SU-DHL-6 (cell line): ENCODE measurements at regions not wholly inside any gene's neighbourhood (a gene's known extent, or its start where the extent isn't known, plus 50 kb on each side); places are given as distances from the start of the nearest gene placed in this dataset.

Experiments
- H2AFZ ChIP-seq: fragments of 200-600 bp; sonication (generic); 2 replicates; pipeline ENCODE4 v1.6.1; 2014; ENCODE audit warnings: low read depth, mild to moderate bottlenecking, moderate library complexity, mixed read lengths, antibody characterized with exemption, low read length; ENCODE audit not compliant: severe bottlenecking
- H3F3A ChIP-seq: fragments of 200-600 bp; shearing (Covaris generic); 2 replicates; pipeline ENCODE4 v1.6.0; 2016; ENCODE audit warnings: antibody characterized with exemption, mild to moderate bottlenecking; ENCODE audit not compliant: insufficient read depth
- H3K27ac ChIP-seq: fragments of 200-600 bp; sonication (generic); 2 replicates; pipeline ENCODE4 v1.5.1; 2016; ENCODE audit warnings: low read depth, mild to moderate bottlenecking, low read length, moderate library complexity, mixed read lengths
- H3K27me3 ChIP-seq: fragments of 200-600 bp; sonication (generic), shearing (Covaris generic); 2 replicates; pipeline ENCODE4 v1.6.0; 2014; ENCODE audit warnings: mild to moderate bottlenecking, low read length
- H3K36me3 ChIP-seq: fragments of 200-600 bp; sonication (generic); 2 replicates; pipeline ENCODE4 v1.6.1; 2014; ENCODE audit warnings: mild to moderate bottlenecking, low read length, mixed read lengths
- H3K4me2 ChIP-seq: fragments of 300-600, 200-600 bp; shearing (Covaris generic), sonication (generic); 2 replicates; pipeline ENCODE4 v1.6.0; 2014; ENCODE audit warnings: low read length, low read depth, mild to moderate bottlenecking; ENCODE audit not compliant: poor library complexity, severe bottlenecking
- H3K4me3 ChIP-seq: fragments of 200-600 bp; sonication (generic); 2 replicates; pipeline ENCODE4 v1.5.1; 2014; ENCODE audit warnings: antibody characterized with exemption, low read length, mild to moderate bottlenecking, mixed read lengths; ENCODE audit not compliant: insufficient read depth, poor library complexity, severe bottlenecking
- H3K79me2 ChIP-seq: fragments of 200-600 bp; sonication (generic); 2 replicates; pipeline ENCODE4 v1.6.1; 2014; ENCODE audit warnings: mild to moderate bottlenecking, low read length, moderate library complexity; ENCODE audit not compliant: insufficient read depth
- H3K9ac ChIP-seq: fragments of 200-600 bp; sonication (generic); 2 replicates; pipeline ENCODE4 v1.7.0; 2014; ENCODE audit warnings: mild to moderate bottlenecking, low read length
- H3K9me2 ChIP-seq: fragments of 200-600 bp; sonication (generic); replicated peaks from 2 replicates; pipeline ENCODE4 v1.6.1; 2014; ENCODE audit warnings: low read length; ENCODE audit not compliant: insufficient read depth
- H3K9me3 ChIP-seq: fragments of 200-600 bp; sonication (generic); 2 replicates; pipeline ENCODE4 v1.6.1; 2014; ENCODE audit warnings: low read length, mixed read lengths; ENCODE audit not compliant: insufficient read depth
- H4K20me1 ChIP-seq: fragments of 200-600 bp; sonication (generic); 2 replicates; pipeline ENCODE4 v1.6.1; 2014; ENCODE audit warnings: low read depth, mild to moderate bottlenecking, antibody characterized with exemption, low read length, moderate library complexity, mixed read lengths
- EZH2phosphoT487 ChIP-seq: fragments of 200-600 bp; sonication (generic), shearing (Covaris generic); conservative IDR thresholded peaks from 2 replicates; pipeline ENCODE4 v1.6.1; 2018; ENCODE audit warnings: mild to moderate bottlenecking, antibody characterized with exemption, low read length, moderate library complexity, mixed read lengths
- TF ChIP-seq, protein P1 (sequence below): fragments of 200-600 bp; sonication (generic); IDR thresholded peaks from one replicate; pipeline ENCODE4 v1.5.1; 2017; ENCODE audit warnings: antibody characterized with exemption, mild to moderate bottlenecking, low read length, moderate library complexity; ENCODE audit not compliant: insufficient read depth, poor library complexity, severe bottlenecking

DNA sequence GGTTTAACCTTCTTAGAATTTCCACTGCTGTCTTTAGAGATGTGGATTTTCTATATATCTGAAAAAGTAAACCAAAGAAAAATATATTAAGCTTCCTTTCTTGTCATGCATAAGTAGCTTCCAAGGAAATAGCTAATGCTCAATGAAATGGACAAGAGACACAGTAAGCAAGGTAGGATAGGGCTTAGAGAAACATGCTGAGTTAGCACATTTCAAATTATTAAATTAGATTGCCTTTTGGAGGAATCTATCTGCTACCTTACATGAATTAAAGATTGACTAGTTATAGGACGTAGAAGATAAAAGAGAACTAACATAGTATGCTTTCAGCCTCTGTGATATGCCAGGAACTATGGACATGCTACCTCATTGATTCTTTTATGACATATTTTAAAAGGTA is 824.6 kb downstream of the TUSC7 start:
- no peak overlapping the region for H3K4me2 ChIP-seq
- H3K9me3 ChIP-seq: no peaks in the 10 kb centered on the region
- no peaks in the 10 kb centered on the region for H3F3A ChIP-seq
- H3K9ac ChIP-seq: no peak overlapping the region
- no peaks in the 10 kb centered on the region for H3K36me3 ChIP-seq
- no peaks in the 10 kb centered on the region for H3K79me2 ChIP-seq
- H3K9me2 ChIP-seq: no peaks in the 10 kb centered on the region
- H3K27ac ChIP-seq: no peak overlapping the region
- no peaks in the 10 kb centered on the region for H3K27me3 ChIP-seq
- H3K4me3 ChIP-seq: no peak overlapping the region
- no peaks in the 10 kb centered on the region for H4K20me1 ChIP-seq
- TF ChIP-seq, protein P1, sequence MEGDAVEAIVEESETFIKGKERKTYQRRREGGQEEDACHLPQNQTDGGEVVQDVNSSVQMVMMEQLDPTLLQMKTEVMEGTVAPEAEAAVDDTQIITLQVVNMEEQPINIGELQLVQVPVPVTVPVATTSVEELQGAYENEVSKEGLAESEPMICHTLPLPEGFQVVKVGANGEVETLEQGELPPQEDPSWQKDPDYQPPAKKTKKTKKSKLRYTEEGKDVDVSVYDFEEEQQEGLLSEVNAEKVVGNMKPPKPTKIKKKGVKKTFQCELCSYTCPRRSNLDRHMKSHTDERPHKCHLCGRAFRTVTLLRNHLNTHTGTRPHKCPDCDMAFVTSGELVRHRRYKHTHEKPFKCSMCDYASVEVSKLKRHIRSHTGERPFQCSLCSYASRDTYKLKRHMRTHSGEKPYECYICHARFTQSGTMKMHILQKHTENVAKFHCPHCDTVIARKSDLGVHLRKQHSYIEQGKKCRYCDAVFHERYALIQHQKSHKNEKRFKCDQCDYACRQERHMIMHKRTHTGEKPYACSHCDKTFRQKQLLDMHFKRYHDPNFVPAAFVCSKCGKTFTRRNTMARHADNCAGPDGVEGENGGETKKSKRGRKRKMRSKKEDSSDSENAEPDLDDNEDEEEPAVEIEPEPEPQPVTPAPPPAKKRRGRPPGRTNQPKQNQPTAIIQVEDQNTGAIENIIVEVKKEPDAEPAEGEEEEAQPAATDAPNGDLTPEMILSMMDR: no peak
- TF ChIP-seq EZH2phosphoT487: no peak
- H2AFZ ChIP-seq: no peak overlapping the region

DNA sequence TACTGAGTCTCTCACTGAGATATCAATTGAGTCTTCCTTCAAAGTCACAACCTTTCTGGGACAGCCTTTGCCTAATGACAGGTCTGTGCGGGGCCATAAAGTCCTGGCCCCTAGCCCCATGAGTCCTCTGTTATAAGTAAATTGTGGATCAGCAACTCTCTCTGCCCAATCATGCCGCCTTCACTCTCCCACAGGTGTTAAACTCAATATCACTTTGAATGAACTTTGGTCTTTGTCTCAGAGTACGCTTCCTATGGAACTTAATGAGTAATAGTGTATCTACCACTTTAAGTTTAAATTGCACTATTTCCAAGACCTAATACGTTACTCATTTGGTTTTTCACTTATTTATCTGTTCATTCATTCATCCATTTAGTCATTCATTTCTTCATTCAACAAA is 826.4 kb downstream of the TUSC7 start:
- no peaks in the 10 kb centered on the region for H3K36me3 ChIP-seq
- no peak overlapping the region for H3K27ac ChIP-seq
- H4K20me1 ChIP-seq: no peaks in the 10 kb centered on the region
- no peaks in the 10 kb centered on the region for H3K9me3 ChIP-seq
- H3K79me2 ChIP-seq: no peaks in the 10 kb centered on the region
- H3F3A ChIP-seq: no peaks in the 10 kb centered on the region
- TF ChIP-seq, protein P1: no peak
- H3K4me2 ChIP-seq: no peak overlapping the region
- no peaks in the 10 kb centered on the region for H3K27me3 ChIP-seq
- no peak overlapping the region for H2AFZ ChIP-seq
- no peak overlapping the region for H3K4me3 ChIP-seq
- H3K9me2 ChIP-seq: no peaks in the 10 kb centered on the region
- no peak overlapping the region for H3K9ac ChIP-seq

DNA sequence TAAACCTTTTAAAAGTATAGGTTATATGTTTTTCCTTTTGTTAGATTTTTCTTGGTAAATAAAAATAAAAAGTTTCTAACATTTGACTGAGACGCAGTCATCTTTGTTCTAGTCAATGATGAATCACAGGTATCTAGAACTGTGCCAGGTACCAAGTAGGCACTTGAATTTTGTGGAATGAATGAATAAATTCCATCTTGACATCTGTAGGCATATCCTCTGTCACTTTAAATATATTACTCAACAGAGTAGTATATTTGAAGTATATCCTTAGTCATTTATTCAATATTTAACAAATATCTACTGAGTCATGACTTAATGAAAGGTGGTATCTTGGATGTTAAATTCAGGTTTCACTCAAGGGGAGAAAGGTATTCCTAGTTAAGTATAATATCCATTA is 828.4 kb downstream of the TUSC7 start:
- H3K27me3 ChIP-seq: no peaks in the 10 kb centered on the region
- H3K36me3 ChIP-seq: no peaks in the 10 kb centered on the region
- TF ChIP-seq EZH2phosphoT487: no peak
- TF ChIP-seq, protein P1: no peak
- H3K79me2 ChIP-seq: no peaks in the 10 kb centered on the region
- no peak overlapping the region for H3K9ac ChIP-seq
- no peaks in the 10 kb centered on the region for H4K20me1 ChIP-seq
- H3K4me2 ChIP-seq: no peak overlapping the region
- H3K4me3 ChIP-seq: no peak overlapping the region
- no peaks in the 10 kb centered on the region for H3F3A ChIP-seq
- H3K9me2 ChIP-seq: no peaks in the 10 kb centered on the region
- no peaks in the 10 kb centered on the region for H3K9me3 ChIP-seq
- H2AFZ ChIP-seq: no peak overlapping the region
- H3K27ac ChIP-seq: no peak overlapping the region

DNA sequence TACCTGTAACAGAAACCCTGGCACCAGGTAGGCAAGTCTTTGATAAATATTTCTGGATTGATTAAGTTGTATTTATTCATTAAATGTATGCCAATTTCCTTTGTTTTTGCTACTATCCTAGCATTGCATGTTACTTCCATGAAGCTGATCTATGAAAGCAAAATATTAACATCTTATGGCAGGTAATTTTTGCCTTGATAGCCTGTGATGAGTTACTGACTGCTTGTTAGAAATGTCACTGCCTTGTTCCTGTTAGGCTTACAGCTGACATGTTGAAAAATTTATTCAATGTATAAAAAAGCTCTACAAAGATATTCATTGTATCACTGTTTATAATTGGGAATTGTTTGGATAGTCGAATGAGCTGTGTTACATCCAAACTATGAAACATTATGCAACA is 830.1 kb downstream of the TUSC7 start:
- no peaks in the 10 kb centered on the region for H3K9me2 ChIP-seq
- no peak overlapping the region for H3K27ac ChIP-seq
- H3F3A ChIP-seq: no peaks in the 10 kb centered on the region
- no peak for TF ChIP-seq EZH2phosphoT487
- TF ChIP-seq, protein P1: no peak
- no peaks in the 10 kb centered on the region for H3K9me3 ChIP-seq
- no peaks in the 10 kb centered on the region for H3K27me3 ChIP-seq
- H2AFZ ChIP-seq: no peak overlapping the region
- no peaks in the 10 kb centered on the region for H3K79me2 ChIP-seq
- no peaks in the 10 kb centered on the region for H3K36me3 ChIP-seq
- H4K20me1 ChIP-seq: no peaks in the 10 kb centered on the region
- no peak overlapping the region for H3K9ac ChIP-seq
- no peak overlapping the region for H3K4me2 ChIP-seq
- H3K4me3 ChIP-seq: no peak overlapping the region
